Ureter (tissue), 1 donor: ENCODE measurements at regions not wholly inside any gene's neighbourhood (a gene's known extent, or its start where the extent isn't known, plus 50 kb on each side); places are given as distances from the start of the nearest gene placed in this dataset.
A peak's percentile ranks its signal among the peaks of the same experiment; 100 is the strongest.
"Not testable (repeated sequence)": the region's sequence is repeated elsewhere in the genome, so short reads cannot be mapped to it uniquely, and the experiment has no call there.

Experiments used
- DNase-seq: peaks from one replicate; pipeline ENCODE4 v3.0.0-alpha.2; 2020; ENCODE audit warnings: low spot score
- donor health status: DM: yes; HTN: yes; CAD: no.

GRCh38 chr14:106761886-106762816 lies 1235.8 kb downstream of the TMEM121 start:
- DNase-seq: not testable (repeated sequence)

- not testable (repeated sequence) for DNase-seq
Measured at GRCh38 chr14:106764968-106765369, 1238.6 kb downstream of the TMEM121 start.

GRCh38 chr14:106766145-106766544 lies 1239.8 kb downstream of the TMEM121 start:
- DNase-seq: no peak

DNA sequence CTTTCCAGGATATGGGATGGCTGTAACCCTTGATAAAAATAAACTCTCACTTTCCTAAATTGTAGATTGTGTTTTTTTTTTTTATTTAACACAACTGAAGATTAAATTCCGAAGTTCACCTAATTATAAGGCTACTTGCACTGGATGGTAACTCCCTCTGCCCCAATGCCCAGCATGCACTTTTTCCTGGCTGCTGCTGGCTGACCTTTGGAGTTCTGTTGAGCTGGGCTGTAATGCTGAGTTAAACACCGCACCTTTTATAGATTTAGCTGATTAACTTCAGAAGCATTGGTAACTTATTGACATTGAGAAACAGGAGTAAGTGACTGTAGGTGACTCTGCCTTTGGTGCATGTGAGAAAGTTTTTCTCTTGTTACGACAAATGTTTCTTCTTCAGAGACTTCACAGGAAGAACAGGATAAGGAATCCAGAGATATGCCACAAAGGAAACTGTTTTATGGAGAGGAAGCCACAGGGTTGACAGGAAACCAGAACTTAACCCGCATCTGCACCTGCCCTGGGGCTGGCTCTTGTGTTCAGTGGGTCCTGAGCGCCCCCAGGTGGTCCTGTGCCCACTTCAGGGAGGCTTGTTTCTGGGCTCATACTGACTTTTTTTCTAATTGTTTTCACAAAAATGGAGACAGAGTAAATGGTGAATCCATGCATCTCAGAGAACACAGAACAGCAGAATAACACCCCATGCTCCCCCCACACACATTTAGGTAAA lies 1240.3 kb downstream of the TMEM121 start:
- not testable (repeated sequence) for DNase-seq

- not testable (repeated sequence) for DNase-seq
Measured at GRCh38 chr14:106768230-106768629, 1241.8 kb downstream of the TMEM121 start.

DNA sequence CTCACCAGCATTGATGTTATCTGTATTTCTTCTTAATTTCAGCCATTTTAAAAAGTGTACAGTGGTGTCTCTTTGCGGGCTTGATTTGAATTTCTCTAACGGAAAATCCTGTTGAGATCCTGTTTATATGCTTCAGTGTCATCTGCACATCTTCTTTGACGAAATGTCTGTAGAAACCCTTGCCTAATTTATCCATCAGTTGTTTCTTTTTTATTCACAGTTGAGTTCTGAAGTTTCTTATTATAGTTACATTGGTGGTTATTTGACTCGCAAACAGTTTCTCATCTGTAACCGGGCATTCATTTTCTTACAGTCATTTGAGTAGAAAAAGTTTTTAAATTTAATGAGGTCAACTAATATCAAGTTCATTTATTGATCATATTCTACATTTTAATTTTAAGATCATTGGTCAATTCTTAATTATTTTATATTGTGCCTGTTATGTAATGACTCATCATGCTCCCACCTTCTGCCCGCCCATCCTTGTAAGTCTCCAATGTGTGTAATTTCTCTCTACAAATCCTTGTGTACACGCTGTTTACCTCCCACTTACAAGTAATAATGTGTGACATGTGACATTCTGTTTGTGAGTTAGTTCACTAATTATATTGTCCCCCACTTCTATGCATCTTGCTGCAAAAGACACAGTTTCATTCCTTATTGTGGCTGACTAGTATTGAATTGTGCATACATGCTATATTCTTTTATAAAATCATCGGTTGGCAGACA lies 1242.8 kb downstream of the TMEM121 start:
- not testable (repeated sequence) for DNase-seq

GRCh38 chr14:106770158-106770672 lies 1243.8 kb downstream of the TMEM121 start:
- not testable (repeated sequence) for DNase-seq

GRCh38 chr14:106774889-106775480 lies 1248.6 kb downstream of the TMEM121 start:
- not testable (repeated sequence) for DNase-seq

DNA sequence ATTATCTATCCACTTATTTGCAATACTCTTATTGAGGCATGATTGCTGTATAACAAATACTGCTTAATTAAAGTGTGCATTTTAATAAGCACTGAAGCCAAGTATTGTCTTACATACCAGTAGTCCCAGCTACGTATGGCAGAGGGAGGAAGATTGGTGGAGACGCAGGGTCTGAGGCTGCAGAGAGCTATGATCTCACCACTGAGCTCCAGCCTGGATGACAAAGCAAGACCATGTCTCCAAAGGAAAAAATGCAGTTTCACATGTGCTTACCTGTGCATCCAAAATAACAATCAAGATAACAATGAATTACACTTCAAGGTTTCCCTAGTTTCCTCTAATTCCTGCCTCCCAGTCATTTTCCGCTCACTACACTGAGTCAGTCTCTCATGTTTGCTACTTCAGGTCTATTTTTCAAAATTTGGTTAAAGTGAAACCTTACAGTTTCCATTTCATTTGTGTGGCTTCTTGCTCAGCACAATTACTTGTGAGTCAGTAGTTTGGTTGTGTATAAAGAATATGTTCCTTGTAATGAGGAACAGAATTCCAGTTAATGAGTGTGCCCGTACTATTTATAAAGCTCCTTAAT lies 1250.1 kb downstream of the TMEM121 start:
- DNase-seq: no peak

DNA sequence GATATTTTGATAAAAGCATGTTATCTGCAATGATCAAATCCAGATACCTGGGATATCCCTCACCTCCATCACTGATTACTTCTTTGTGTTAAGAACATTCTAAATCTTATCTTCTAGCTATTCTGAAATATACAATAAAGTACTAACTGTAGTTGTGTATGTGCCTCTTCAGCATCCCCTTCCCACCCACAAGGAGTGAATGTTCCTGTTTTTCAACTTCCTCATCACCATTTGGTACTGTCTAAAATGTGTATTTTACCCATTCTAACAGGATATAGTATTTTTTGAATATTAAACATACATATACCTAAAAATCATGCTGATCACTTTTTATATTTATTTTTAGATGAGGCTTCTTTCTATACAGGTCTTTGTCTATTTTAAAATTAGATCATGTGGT lies 1252.6 kb downstream of the TMEM121 start:
- no peak for DNase-seq

GRCh38 chr14:106786697-106787096 lies 1260.3 kb downstream of the TMEM121 start:
- DNase-seq: no peak

- no peak for DNase-seq
Measured at GRCh38 chr14:106787626-106788025, 1261.2 kb downstream of the TMEM121 start.

DNA sequence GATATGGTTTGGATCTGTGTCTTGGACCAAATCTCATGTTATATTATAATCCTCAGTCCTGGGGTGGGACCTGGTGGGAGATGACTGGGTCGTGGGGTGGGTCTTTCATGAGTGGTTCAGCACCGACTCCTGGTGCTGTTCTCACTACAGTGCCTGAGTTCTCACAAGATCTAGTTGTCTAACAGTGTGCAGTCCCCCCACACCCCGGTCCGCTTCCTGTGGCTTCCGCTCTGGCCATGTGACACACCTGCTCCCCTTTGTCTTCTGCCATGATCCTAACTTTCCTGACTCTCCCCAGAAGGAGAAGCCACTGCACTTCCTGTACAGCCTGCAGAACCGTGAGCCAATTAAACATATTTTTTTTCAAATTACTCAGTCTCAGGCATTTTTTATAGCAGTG lies 1262.2 kb downstream of the TMEM121 start:
- DNase-seq: no peak

DNA sequence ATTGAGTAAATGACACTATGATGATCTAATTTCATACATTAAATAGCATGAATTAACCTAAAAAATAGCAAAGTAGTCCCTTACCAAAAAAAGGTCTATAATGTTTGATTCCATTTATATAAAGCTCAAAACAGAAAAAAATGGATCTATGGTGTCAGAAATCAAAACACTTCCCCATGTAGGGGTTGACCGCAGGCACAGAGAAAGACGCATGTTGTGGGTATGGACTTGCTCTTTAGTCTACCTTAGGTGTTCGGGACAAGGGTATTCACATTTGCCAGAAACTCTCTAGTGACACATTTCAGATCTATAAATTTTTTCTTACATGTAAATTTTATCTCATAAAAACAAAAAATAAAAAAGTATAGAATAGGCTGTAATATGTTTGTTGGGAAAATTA lies 1262.9 kb downstream of the TMEM121 start:
- no peak for DNase-seq

GRCh38 chr14:106790189-106791036 lies 1264.0 kb downstream of the TMEM121 start:
- peak; percentile 68 for DNase-seq

DNA sequence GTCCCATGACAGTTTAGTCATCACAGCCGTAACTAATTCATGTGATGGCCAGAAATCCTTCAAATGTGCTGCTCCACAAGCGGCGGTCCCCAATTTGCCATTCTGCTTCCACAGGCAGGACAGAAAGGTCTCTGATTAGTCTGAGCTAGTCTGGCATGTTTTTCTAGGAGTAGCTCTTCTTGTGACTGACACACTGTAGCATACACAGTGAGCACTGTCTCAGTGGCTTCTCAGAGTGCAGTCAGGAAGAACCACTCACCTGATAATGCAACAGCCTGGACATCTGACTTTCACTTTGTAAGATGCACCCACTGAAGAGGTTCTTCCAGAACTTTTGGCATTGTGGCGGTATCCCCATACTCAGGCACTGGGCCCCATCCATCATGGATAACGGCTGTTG lies 1266.2 kb downstream of the TMEM121 start:
- no peak for DNase-seq

GRCh38 chr14:106798166-106798565 lies 1271.8 kb downstream of the TMEM121 start:
- DNase-seq: not testable (repeated sequence)

- no peak for DNase-seq
Measured at GRCh38 chr14:106802413-106803364, 1276.3 kb downstream of the TMEM121 start.

DNA sequence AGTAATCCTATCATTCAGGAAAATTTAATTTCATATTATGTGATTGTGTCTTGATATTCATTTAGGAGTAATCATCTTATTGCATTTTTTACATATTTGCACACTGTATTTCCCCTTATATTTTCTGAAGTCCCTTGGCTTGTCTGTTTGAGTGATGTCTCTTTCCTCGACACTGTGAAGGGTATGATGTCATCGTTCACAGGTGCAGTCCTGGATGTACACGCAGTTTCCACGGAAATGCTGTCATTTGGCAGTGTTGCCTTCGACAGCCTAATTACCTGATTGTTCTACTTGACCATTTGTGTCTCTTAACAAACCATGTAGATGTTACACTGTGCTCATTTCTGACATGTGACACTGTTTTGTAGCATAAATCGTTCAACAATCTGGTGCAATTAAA lies 1277.0 kb downstream of the TMEM121 start:
- DNase-seq: no peak
